ENCODE measurements at regions not wholly inside any gene's neighbourhood (a gene's known extent, or its start where the extent isn't known, plus 50 kb on each side); places are given as distances from the start of the nearest gene placed in this dataset.
A peak's percentile ranks its signal among the peaks of the same experiment; 100 is the strongest.
"Not testable (repeated sequence)": the region's sequence is repeated elsewhere in the genome, so short reads cannot be mapped to it uniquely, and the experiment has no call there.

DNA sequence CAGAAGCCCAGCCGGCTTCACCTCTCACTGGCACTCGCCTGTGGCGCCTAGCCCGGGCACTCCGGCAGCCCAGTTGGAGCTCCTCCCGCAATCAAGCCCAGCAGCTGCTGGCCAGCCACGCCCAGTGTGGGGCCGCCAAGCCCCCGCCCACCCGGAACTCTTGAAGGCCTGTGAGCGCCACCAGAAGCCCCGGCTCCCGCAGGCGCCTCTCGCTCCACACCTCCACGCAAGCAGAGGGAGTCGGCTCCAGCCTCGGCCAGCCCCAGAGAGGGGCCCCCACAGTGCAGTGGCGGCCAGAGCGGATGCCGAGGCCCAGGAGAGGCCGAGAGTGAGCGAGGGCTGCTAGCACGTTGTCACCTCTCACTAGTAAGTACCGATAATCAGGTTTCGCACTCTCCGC, 240.7 kb downstream of the TFEC start:
- DNase-seq: peak in 2 of 3 donors; percentile 11 to 42
- H3K4me3 ChIP-seq: no peak overlapping the region
- H3K27ac ChIP-seq: no peak overlapping the region
- no peaks in the 10 kb centered on the region for H3K4me1 ChIP-seq
- no peaks in the 10 kb centered on the region for H3K36me3 ChIP-seq
- intact Hi-C loops (cut with DNase I): no loop called here
- WGBS (ENCODE audit: insufficient coverage, low coverage, low lambda C conversion rate, missing lambda C conversion rate): 81% methylated on average over 9 of the region's 27 CpGs
- TF ChIP-seq POLR2A (IDR thresholded peaks at IDR 0.05): no peak
- TF ChIP-seq, protein P1, sequence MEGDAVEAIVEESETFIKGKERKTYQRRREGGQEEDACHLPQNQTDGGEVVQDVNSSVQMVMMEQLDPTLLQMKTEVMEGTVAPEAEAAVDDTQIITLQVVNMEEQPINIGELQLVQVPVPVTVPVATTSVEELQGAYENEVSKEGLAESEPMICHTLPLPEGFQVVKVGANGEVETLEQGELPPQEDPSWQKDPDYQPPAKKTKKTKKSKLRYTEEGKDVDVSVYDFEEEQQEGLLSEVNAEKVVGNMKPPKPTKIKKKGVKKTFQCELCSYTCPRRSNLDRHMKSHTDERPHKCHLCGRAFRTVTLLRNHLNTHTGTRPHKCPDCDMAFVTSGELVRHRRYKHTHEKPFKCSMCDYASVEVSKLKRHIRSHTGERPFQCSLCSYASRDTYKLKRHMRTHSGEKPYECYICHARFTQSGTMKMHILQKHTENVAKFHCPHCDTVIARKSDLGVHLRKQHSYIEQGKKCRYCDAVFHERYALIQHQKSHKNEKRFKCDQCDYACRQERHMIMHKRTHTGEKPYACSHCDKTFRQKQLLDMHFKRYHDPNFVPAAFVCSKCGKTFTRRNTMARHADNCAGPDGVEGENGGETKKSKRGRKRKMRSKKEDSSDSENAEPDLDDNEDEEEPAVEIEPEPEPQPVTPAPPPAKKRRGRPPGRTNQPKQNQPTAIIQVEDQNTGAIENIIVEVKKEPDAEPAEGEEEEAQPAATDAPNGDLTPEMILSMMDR (IDR thresholded peaks at IDR 0.05): no peak
- H3K27me3 ChIP-seq: no peaks in the 10 kb centered on the region
- no peaks in the 10 kb centered on the region for H3K9me3 ChIP-seq
- ATAC-seq: no peak

DNA sequence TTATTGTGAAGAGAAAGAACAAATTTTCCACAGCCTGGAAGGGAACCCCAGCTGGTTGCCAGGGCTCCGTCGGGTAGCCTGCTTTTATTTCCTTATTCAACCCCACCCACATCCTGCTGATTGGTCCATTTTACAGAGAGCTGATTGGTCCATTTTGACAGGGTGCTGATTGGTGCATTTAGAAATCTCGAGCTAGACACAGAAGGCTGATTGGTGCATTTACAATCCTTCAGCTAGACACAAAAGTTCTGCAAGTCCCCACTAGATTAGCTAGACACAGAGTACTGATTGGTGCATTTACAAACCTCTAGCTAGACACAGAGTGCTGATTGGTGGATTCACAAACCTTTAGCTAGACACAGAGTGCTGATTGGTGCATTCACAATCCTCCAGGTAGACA, 241.1 kb downstream of the TFEC start:
- H3K36me3 ChIP-seq; H3K4me3 ChIP-seq; DNase-seq; H3K9me3 ChIP-seq; intact Hi-C loops (cut with DNase I); H3K27ac ChIP-seq; H3K27me3 ChIP-seq; ATAC-seq; H3K4me1 ChIP-seq: not testable (repeated sequence)
- 53% methylated on average over 3 of the region's 3 CpGs for WGBS (ENCODE audit: insufficient coverage, low coverage, low lambda C conversion rate, missing lambda C conversion rate)

DNA sequence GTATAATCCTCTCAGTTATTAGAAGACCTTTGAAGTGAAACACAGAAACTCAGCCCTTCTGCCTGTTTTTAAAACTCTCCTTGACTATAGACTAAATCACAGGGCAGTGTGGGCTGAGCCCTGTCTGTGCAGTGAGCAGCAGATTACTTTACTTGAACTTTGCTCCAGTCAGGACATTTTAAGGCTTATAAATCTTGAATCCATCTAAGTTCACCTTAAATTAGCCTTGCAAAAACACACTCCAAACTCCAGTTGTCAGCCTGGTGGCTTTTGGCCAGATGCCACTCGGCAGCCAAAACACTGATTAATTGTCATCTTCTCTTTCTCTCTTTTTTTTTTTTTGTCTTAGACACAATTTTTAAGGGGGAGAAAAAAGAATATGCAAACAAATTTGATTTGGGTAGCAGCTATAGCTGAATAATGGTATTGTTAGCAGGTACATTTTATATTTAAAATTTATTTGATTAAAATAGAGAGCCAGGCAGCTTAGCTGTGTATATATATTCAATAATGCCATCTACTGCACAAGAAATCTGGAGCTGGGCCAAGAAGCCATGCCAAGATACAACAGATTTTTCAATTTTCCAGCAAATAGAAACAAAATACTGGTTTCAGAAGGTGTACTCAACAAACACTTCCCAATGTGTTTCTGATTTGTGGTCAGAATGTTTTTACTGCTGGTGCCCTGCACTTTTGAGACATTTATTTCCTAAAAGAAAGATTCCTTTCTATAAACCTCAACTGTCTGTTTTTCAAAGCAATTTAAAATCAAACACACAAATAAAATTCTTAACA, 247.7 kb downstream of the TFEC start:
- Histone ChIP-seq H3K4me3 (no peak overlapping the region), H3K27me3 (no peaks in the 10 kb centered on the region), H3K9me3 (no peaks in the 10 kb centered on the region), H3K27ac (no peak overlapping the region), H3K4me1 (no peaks in the 10 kb centered on the region), H3K36me3 (no peaks in the 10 kb centered on the region)
- DNase-seq (no peak), ATAC-seq (no peak)
- TF ChIP-seq, protein P1 (IDR thresholded peaks at IDR 0.05): no peak
- TF ChIP-seq POLR2A (IDR thresholded peaks at IDR 0.05): no peak
- intact Hi-C loops (cut with DNase I): no loop called here
- 30% methylated on average over 1 of the region's 1 CpG for WGBS (ENCODE audit: insufficient coverage, low coverage, low lambda C conversion rate, missing lambda C conversion rate)

DNA sequence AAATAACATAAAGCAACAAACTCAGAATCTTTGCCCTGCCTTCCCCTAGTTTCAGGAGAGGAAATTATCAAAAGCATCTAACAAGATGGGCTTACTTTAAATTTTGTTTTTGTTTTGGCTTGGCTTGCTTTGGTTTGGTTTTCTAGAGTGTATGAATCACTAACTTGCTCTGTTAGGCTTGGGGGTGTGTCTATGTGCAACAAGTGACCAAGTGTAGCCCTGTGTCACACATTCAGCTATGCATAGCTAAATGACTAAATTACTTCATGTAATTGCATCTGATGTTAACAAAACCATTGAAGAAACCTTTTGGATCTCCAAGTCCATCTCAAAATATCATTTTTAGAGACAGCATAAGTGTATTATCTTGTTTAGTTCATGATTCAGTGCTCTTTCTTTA, 251.0 kb downstream of the TFEC start:
- TF ChIP-seq, protein P1 (IDR thresholded peaks at IDR 0.05): no peak
- TF ChIP-seq POLR2A (IDR thresholded peaks at IDR 0.05): no peak
- no peaks in the 10 kb centered on the region for H3K36me3 ChIP-seq
- no peak for ATAC-seq
- H3K4me3 ChIP-seq: no peak overlapping the region
- H3K4me1 ChIP-seq: no peaks in the 10 kb centered on the region
- intact Hi-C loops (cut with DNase I): no loop called here
- H3K27me3 ChIP-seq: no peaks in the 10 kb centered on the region
- no peak overlapping the region for H3K27ac ChIP-seq
- H3K9me3 ChIP-seq: no peaks in the 10 kb centered on the region
- DNase-seq: no peak

DNA sequence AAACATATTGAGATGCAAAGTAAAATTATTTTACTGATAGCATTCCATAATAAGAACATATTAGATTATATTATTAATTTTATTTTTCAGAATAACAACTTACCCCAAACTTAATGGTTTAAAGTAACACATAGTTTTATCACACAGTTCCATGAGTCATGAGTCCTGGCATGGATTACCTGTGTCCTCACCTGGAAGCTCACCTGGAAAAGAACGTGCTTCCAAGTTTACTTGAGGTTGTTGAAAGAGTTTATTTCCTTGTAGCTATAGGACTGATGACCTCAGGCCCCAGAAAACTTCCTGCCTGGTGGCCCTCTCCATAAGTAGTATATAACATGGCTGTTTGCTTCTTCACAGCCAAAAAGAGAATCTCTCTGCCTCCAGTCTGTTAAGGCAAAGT, 254.6 kb downstream of the TFEC start:
- Histone ChIP-seq H3K27me3 (no peaks in the 10 kb centered on the region), H3K9me3 (no peaks in the 10 kb centered on the region), H3K27ac (no peak overlapping the region), H3K36me3 (no peaks in the 10 kb centered on the region), H3K4me3 (no peak overlapping the region), H3K4me1 (no peaks in the 10 kb centered on the region)
- intact Hi-C loops (cut with DNase I): no loop called here
- TF ChIP-seq, protein P1 (IDR thresholded peaks at IDR 0.05): no peak
- TF ChIP-seq POLR2A (IDR thresholded peaks at IDR 0.05): no peak
- DNase-seq (no peak), ATAC-seq (no peak)
- 50% methylated on average over 1 of the region's 1 CpG for WGBS (ENCODE audit: insufficient coverage, low coverage, low lambda C conversion rate, missing lambda C conversion rate)

Data from right lobe of liver (tissue), 6 donors.